Neural progenitor cell (in vitro differentiated cells): ENCODE measurements at regions not wholly inside any gene's neighbourhood (a gene's known extent, or its start where the extent isn't known, plus 50 kb on each side); places are given as distances from the start of the nearest gene placed in this dataset.

Source experiments
- CTCF ChIP-seq: fragments of 200-600 bp; sonication (generic); IDR thresholded peaks from 2 replicates; pipeline ENCODE4 v1.5.1; 2017; ENCODE audit warnings: antibody characterized with exemption, mild to moderate bottlenecking
- EZH2 ChIP-seq: fragments of 200-600 bp; sonication (generic); IDR thresholded peaks from 2 replicates; pipeline ENCODE4 v1.6.1; 2017; ENCODE audit warnings: antibody characterized with exemption, mild to moderate bottlenecking, moderate library complexity

GRCh38 chr7:94115316-94115715 is 111.2 kb upstream of the BET1 start:
- TF ChIP-seq EZH2: no peak
- TF ChIP-seq CTCF: no peak
